Vagina (tissue), 2 donors: ENCODE measurements at regions not wholly inside any gene's neighbourhood (a gene's known extent, or its start where the extent isn't known, plus 50 kb on each side); places are given as distances from the start of the nearest gene placed in this dataset.

Experiments used
- DNase-seq, 2 donors: peaks; one replicate each; pipeline ENCODE4 v3.0.0-alpha.2; 2017; ENCODE audit errors: extremely low spot score in 2 of 2
- H3K27ac ChIP-seq: fragments of 200-600 bp; sonication (generic); one replicate; pipeline ENCODE4 v1.5.1; 2019
- H3K27me3 ChIP-seq: fragments of 200-600 bp; sonication (generic); one replicate; pipeline ENCODE4 v1.5.1; 2019
- H3K36me3 ChIP-seq, 2 donors: fragments of 200-600 bp; sonication (generic); one replicate each; pipeline ENCODE4 v1.5.1; 2017 to 2019
- H3K4me1 ChIP-seq: fragments of 200-600 bp; sonication (generic); one replicate; pipeline ENCODE4 v1.5.1; 2019
- H3K4me3 ChIP-seq, 2 donors: fragments of 200-600 bp; sonication (generic); 1 replicate in 1 of 2; 2 replicates in 1 of 2; pipeline ENCODE4 v1.5.1; 2016 to 2019
- H3K9me3 ChIP-seq: fragments of 200-600 bp; sonication (generic); one replicate; pipeline ENCODE4 v1.5.1; 2019
- CTCF ChIP-seq, 3 experiments: fragments of 450-650 bp in 2 of 3; fragments of 200-600 bp in 1 of 3; sonication (generic) in 1 of 3; IDR thresholded peaks; one replicate each; pipeline ENCODE4 v1.5.1; 2017 to 2019; ENCODE audit warnings: antibody characterized with exemption in 3 of 3, mild to moderate bottlenecking in 2 of 3, moderate library complexity in 2 of 3
- POLR2A ChIP-seq, 2 donors: fragments of 450-650 bp; IDR thresholded peaks; one replicate each; pipeline ENCODE4 v1.6.1; 2017; ENCODE audit warnings: antibody characterized with exemption in 2 of 2, mild to moderate bottlenecking in 2 of 2, moderate library complexity in 2 of 2
- POLR2AphosphoS5 ChIP-seq, 2 donors: sonication (generic); formaldehyde crosslinking; IDR thresholded peaks; one replicate each; pipeline ENCODE4 v1.9.0; 2017; ENCODE audit warnings: antibody characterized with exemption in 2 of 2, mild to moderate bottlenecking in 2 of 2, low read depth in 1 of 2; ENCODE audit not compliant: insufficient read depth in 1 of 2
- intact Hi-C: fragments of 100-400 bp; cut with DNase I; formaldehyde crosslinking; loops from one replicate; pipeline ENCODE4 v1.15.1; 2023

- no peaks in the 10 kb centered on the region for H3K4me1 ChIP-seq
- no peak overlapping the region for H3K27ac ChIP-seq
- no peaks in the 10 kb centered on the region for H3K27me3 ChIP-seq
- no peak for TF ChIP-seq CTCF (IDR thresholded peaks at IDR 0.05)
- TF ChIP-seq POLR2AphosphoS5 (IDR thresholded peaks at IDR 0.05; ENCODE audit: insufficient read depth in 1 of 2, low read depth in 1 of 2): no peak
- TF ChIP-seq POLR2A (IDR thresholded peaks at IDR 0.05): no peak
- no peaks in the 10 kb centered on the region for H3K9me3 ChIP-seq
- intact Hi-C loops: no loop called here
- no peak for DNase-seq
- no peaks in the 10 kb centered on the region for H3K36me3 ChIP-seq
- H3K4me3 ChIP-seq: no peak overlapping the region
Observed at GRCh38 chr1:69220672-69221071, 347.1 kb upstream of the LRRC7 start.

GRCh38 chr1:69221524-69221923, 346.2 kb upstream of the LRRC7 start:
- TF ChIP-seq POLR2A (IDR thresholded peaks at IDR 0.05) (no peak), CTCF (IDR thresholded peaks at IDR 0.05) (no peak), POLR2AphosphoS5 (IDR thresholded peaks at IDR 0.05; ENCODE audit: insufficient read depth in 1 of 2, low read depth in 1 of 2) (no peak)
- no peaks in the 10 kb centered on the region for H3K27me3 ChIP-seq
- no peak overlapping the region for H3K4me3 ChIP-seq
- no peaks in the 10 kb centered on the region for H3K36me3 ChIP-seq
- H3K27ac ChIP-seq: no peak overlapping the region
- intact Hi-C loops: no loop called here
- H3K9me3 ChIP-seq: no peaks in the 10 kb centered on the region
- H3K4me1 ChIP-seq: no peaks in the 10 kb centered on the region
- DNase-seq: no peak

GRCh38 chr1:69223156-69223555, 344.6 kb upstream of the LRRC7 start:
- Histone ChIP-seq H3K9me3 (no peaks in the 10 kb centered on the region), H3K27me3 (no peaks in the 10 kb centered on the region), H3K4me3 (no peak overlapping the region), H3K4me1 (no peaks in the 10 kb centered on the region), H3K27ac (no peak overlapping the region), H3K36me3 (no peaks in the 10 kb centered on the region)
- no peak for TF ChIP-seq POLR2A (IDR thresholded peaks at IDR 0.05)
- TF ChIP-seq CTCF (IDR thresholded peaks at IDR 0.05): no peak
- no peak for TF ChIP-seq POLR2AphosphoS5 (IDR thresholded peaks at IDR 0.05; ENCODE audit: insufficient read depth in 1 of 2, low read depth in 1 of 2)
- intact Hi-C loops: no loop called here
- DNase-seq: no peak

- no peaks in the 10 kb centered on the region for H3K4me1 ChIP-seq
- no peaks in the 10 kb centered on the region for H3K9me3 ChIP-seq
- no peaks in the 10 kb centered on the region for H3K27me3 ChIP-seq
- intact Hi-C loops: no loop called here
- H3K27ac ChIP-seq: no peak overlapping the region
- no peaks in the 10 kb centered on the region for H3K36me3 ChIP-seq
- no peak overlapping the region for H3K4me3 ChIP-seq
- DNase-seq: no peak
- TF ChIP-seq POLR2A (IDR thresholded peaks at IDR 0.05): no peak
Observed at GRCh38 chr1:69228501-69228900, 339.2 kb upstream of the LRRC7 start.

GRCh38 chr1:69230208-69230607, 337.5 kb upstream of the LRRC7 start:
- Histone ChIP-seq H3K36me3 (no peaks in the 10 kb centered on the region), H3K9me3 (no peaks in the 10 kb centered on the region), H3K27me3 (no peaks in the 10 kb centered on the region), H3K27ac (no peak overlapping the region), H3K4me3 (no peak overlapping the region), H3K4me1 (no peaks in the 10 kb centered on the region)
- TF ChIP-seq POLR2AphosphoS5 (IDR thresholded peaks at IDR 0.05; ENCODE audit: insufficient read depth in 1 of 2, low read depth in 1 of 2) (no peak), POLR2A (IDR thresholded peaks at IDR 0.05) (no peak), CTCF (IDR thresholded peaks at IDR 0.05) (no peak)
- intact Hi-C loops: no loop called here
- no peak for DNase-seq

- DNase-seq: no peak
- H3K27ac ChIP-seq: no peak overlapping the region
- H3K4me3 ChIP-seq: no peak overlapping the region
- TF ChIP-seq POLR2A (IDR thresholded peaks at IDR 0.05) (no peak), CTCF (IDR thresholded peaks at IDR 0.05) (no peak), POLR2AphosphoS5 (IDR thresholded peaks at IDR 0.05; ENCODE audit: insufficient read depth in 1 of 2, low read depth in 1 of 2) (no peak)
- no peaks in the 10 kb centered on the region for H3K4me1 ChIP-seq
- H3K36me3 ChIP-seq: no peaks in the 10 kb centered on the region
- intact Hi-C loops: no loop called here
- no peaks in the 10 kb centered on the region for H3K9me3 ChIP-seq
- no peaks in the 10 kb centered on the region for H3K27me3 ChIP-seq
Observed at GRCh38 chr1:69233463-69233862, 334.3 kb upstream of the LRRC7 start.
